ENCODE measurements at regions not wholly inside any gene's neighbourhood (a gene's known extent, or its start where the extent isn't known, plus 50 kb on each side); places are given as distances from the start of the nearest gene placed in this dataset.

GRCh38 chr1:186540521-186540920 is 79.6 kb upstream of the PDC start:
- H3K27ac Mint-ChIP-seq (ENCODE audit: unreplicated experiment) = no peak overlapping the region
- no peak for DNase-seq
- H3K36me3 Mint-ChIP-seq (ENCODE audit: insufficient read depth, unreplicated experiment) = no peaks in the 10 kb centered on the region

DNA sequence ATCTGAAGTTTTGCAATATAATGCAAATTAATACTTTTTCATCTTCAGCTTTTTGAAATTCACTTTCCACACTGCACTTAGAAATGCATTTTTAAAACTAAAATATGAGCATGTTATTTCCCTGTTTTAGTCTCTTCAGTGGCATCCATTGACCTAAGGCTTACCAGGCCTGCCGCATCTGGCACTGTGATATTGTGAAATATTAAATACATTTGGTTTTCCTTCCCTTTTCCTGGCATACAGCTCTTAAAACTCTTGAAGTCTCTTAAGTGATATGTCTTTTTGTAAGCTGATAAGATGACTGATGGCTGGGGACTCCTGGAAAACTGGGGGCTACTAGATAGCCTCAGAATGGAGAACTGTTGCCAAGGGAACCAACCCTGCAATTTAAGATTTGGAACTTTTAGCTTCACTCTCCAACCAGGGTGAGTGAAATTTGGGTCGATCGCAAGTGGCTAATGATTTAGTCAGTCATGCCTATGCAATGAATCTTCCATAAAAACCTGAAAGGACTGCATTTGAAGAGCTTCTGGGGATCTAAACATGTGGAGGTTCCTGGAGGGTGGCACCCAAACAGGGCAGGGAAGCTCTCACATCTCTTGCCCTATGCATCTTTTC is 75.5 kb upstream of the PDC start:
- BruUV-seq (replicated peaks) = no TSS peak
- Histone ChIP-seq H3K4me1 (no peaks in the 10 kb centered on the region), H3K4me3 (ENCODE audit: low read depth, low read length) (no peak overlapping the region), H3K9me3 (no peaks in the 10 kb centered on the region), H3K36me3 (ENCODE audit: control insufficient read depth, insufficient read depth, low read length) (no peaks in the 10 kb centered on the region), H3K27me3 (replicated peaks; ENCODE audit: control insufficient read depth, insufficient read depth, low read length) (no peaks in the 10 kb centered on the region)
- H3K9me3 Mint-ChIP-seq (ENCODE audit: unreplicated experiment) = peaks cover 38% of the 10 kb centered on the region
- H3K27me3 Mint-ChIP-seq (ENCODE audit: insufficient read depth, unreplicated experiment) = no peaks in the 10 kb centered on the region
- ChIA-PET POLR2A (no interaction called here), CTCF (no interaction called here)
- H3K4me1 Mint-ChIP-seq (ENCODE audit: low read depth, unreplicated experiment) = no peaks in the 10 kb centered on the region
- DNase-seq = no peak
- no peaks in the 10 kb centered on the region for H3K36me3 Mint-ChIP-seq (ENCODE audit: insufficient read depth, unreplicated experiment)
- intact Hi-C loops (cut with micrococcal nuclease; ENCODE audit: unreplicated experiment) = no loop called here
- no peak overlapping the region for H3K27ac Mint-ChIP-seq (ENCODE audit: unreplicated experiment)
- H3K4me3 Mint-ChIP-seq (ENCODE audit: unreplicated experiment) = no peak overlapping the region
- no peak for TF ChIP-seq CTCF (IDR thresholded peaks at IDR 0.05; ENCODE audit: insufficient read depth in 1 of 2, low read depth in 1 of 2, low read length in 1 of 2, severe bottlenecking in 1 of 2, unreplicated experiment in 1 of 2)

More at GRCh38 chr1:186540521-186540920, 79.6 kb upstream of the PDC start:
- H3K4me3 ChIP-seq (ENCODE audit: low read depth, low read length) = no peak overlapping the region
- ChIA-PET POLR2A (no interaction called here), CTCF (no interaction called here)
- no peaks in the 10 kb centered on the region for H3K4me1 ChIP-seq
- no peaks in the 10 kb centered on the region for H3K4me1 Mint-ChIP-seq (ENCODE audit: low read depth, unreplicated experiment)
- intact Hi-C loops (cut with micrococcal nuclease; ENCODE audit: unreplicated experiment) = no loop called here
- no peaks in the 10 kb centered on the region for H3K36me3 ChIP-seq (ENCODE audit: control insufficient read depth, insufficient read depth, low read length)
- peaks cover 9% of the 10 kb centered on the region; the same call in 1 of the 2 replicates for H3K9me3 ChIP-seq
- H3K4me3 Mint-ChIP-seq (ENCODE audit: unreplicated experiment) = no peak overlapping the region
- H3K27me3 Mint-ChIP-seq (ENCODE audit: insufficient read depth, unreplicated experiment) = no peaks in the 10 kb centered on the region
- peaks cover 33% of the 10 kb centered on the region for H3K9me3 Mint-ChIP-seq (ENCODE audit: unreplicated experiment)
- no TSS peak for BruUV-seq (replicated peaks)
- TF ChIP-seq CTCF (IDR thresholded peaks at IDR 0.05; ENCODE audit: insufficient read depth in 1 of 2, low read depth in 1 of 2, low read length in 1 of 2, severe bottlenecking in 1 of 2, unreplicated experiment in 1 of 2) = no peak
- no peaks in the 10 kb centered on the region for H3K27me3 ChIP-seq (replicated peaks; ENCODE audit: control insufficient read depth, insufficient read depth, low read length)

GRCh38 chr1:186535388-186536133 is 74.6 kb upstream of the PDC start:
- Mint-ChIP-seq H3K4me1 (ENCODE audit: low read depth, unreplicated experiment) (no peaks in the 10 kb centered on the region), H3K4me3 (ENCODE audit: unreplicated experiment) (no peak overlapping the region), H3K27me3 (ENCODE audit: insufficient read depth, unreplicated experiment) (no peaks in the 10 kb centered on the region), H3K9me3 (ENCODE audit: unreplicated experiment) (peaks cover 42% of the 10 kb centered on the region), H3K36me3 (ENCODE audit: insufficient read depth, unreplicated experiment) (no peaks in the 10 kb centered on the region), H3K27ac (ENCODE audit: unreplicated experiment) (no peak overlapping the region)
- H3K27me3 ChIP-seq (replicated peaks; ENCODE audit: control insufficient read depth, insufficient read depth, low read length) = no peaks in the 10 kb centered on the region
- no peak overlapping the region for H3K4me3 ChIP-seq (ENCODE audit: low read depth, low read length)
- no peaks in the 10 kb centered on the region for H3K9me3 ChIP-seq
- no peaks in the 10 kb centered on the region for H3K36me3 ChIP-seq (ENCODE audit: control insufficient read depth, insufficient read depth, low read length)
- DNase-seq = no peak
- ChIA-PET CTCF (no interaction called here), POLR2A (no interaction called here)
- H3K4me1 ChIP-seq = no peaks in the 10 kb centered on the region
- no TSS peak for BruUV-seq (replicated peaks)
- intact Hi-C loops (cut with micrococcal nuclease; ENCODE audit: unreplicated experiment) = no loop called here
- no peak for TF ChIP-seq CTCF (IDR thresholded peaks at IDR 0.05; ENCODE audit: insufficient read depth in 1 of 2, low read depth in 1 of 2, low read length in 1 of 2, severe bottlenecking in 1 of 2, unreplicated experiment in 1 of 2)

All from Caco-2 (cell line).